ENCODE measurements at regions not wholly inside any gene's neighbourhood (a gene's known extent, or its start where the extent isn't known, plus 50 kb on each side); places are given as distances from the start of the nearest gene placed in this dataset.

- DNase-seq, result no peak
These were observed 269.5 kb upstream of the NCAM2 start for GRCh38 chr21:20728691-20729090.

- DNase-seq, result no peak
These were observed 268.8 kb upstream of the NCAM2 start for GRCh38 chr21:20729376-20729775.

GRCh38 chr21:20730441-20730840, 267.8 kb upstream of the NCAM2 start:
- DNase-seq, result no peak

- peak; percentile 63 for DNase-seq
These were observed 263.0 kb upstream of the NCAM2 start for GRCh38 chr21:20735257-20735656.

- no peak for DNase-seq
These were observed 260.8 kb upstream of the NCAM2 start for GRCh38 chr21:20737227-20737913.

GRCh38 chr21:20739421-20739820, 258.8 kb upstream of the NCAM2 start:
- no peak for DNase-seq

GRCh38 chr21:20741445-20741844, 256.8 kb upstream of the NCAM2 start:
- no peak for DNase-seq

- DNase-seq, result peak; percentile 58
These were observed 238.0 kb upstream of the NCAM2 start for GRCh38 chr21:20760221-20760620.

- no peak for DNase-seq
These were observed 223.5 kb upstream of the NCAM2 start for GRCh38 chr21:20774737-20775136.

- no peak for DNase-seq
These were observed 218.9 kb upstream of the NCAM2 start for GRCh38 chr21:20779321-20779720.

- DNase-seq, result no peak
These were observed 214.6 kb upstream of the NCAM2 start for GRCh38 chr21:20783611-20784010.

GRCh38 chr21:20789729-20790500, 208.3 kb upstream of the NCAM2 start:
- peak; percentile 74 for DNase-seq

- no peak for DNase-seq
These were observed 198.1 kb upstream of the NCAM2 start for GRCh38 chr21:20800106-20800505.

- DNase-seq, result no peak
These were observed 196.0 kb upstream of the NCAM2 start for GRCh38 chr21:20802201-20802600.

- DNase-seq, result no peak
These were observed 195.5 kb upstream of the NCAM2 start for GRCh38 chr21:20802631-20803260.

- no peak for DNase-seq
These were observed 186.5 kb upstream of the NCAM2 start for GRCh38 chr21:20811702-20812101.

- DNase-seq, result no peak
These were observed 184.1 kb upstream of the NCAM2 start for GRCh38 chr21:20814090-20814489.

- peak; percentile 68 for DNase-seq
These were observed 175.5 kb upstream of the NCAM2 start for GRCh38 chr21:20822666-20823065.

GRCh38 chr21:20852866-20853265, 145.3 kb upstream of the NCAM2 start:
- peak; percentile 19 for DNase-seq

- no peak for DNase-seq
These were observed 141.3 kb upstream of the NCAM2 start for GRCh38 chr21:20856926-20857325.

- no peak for DNase-seq
These were observed 124.0 kb upstream of the NCAM2 start for GRCh38 chr21:20874202-20874601.

GRCh38 chr21:20875742-20876141, 122.5 kb upstream of the NCAM2 start:
- peak; percentile 38 for DNase-seq

GRCh38 chr21:20877976-20878375, 120.2 kb upstream of the NCAM2 start:
- DNase-seq, result no peak
